ENCODE measurements at regions not wholly inside any gene's neighbourhood (a gene's known extent, or its start where the extent isn't known, plus 50 kb on each side); places are given as distances from the start of the nearest gene placed in this dataset.

DNA sequence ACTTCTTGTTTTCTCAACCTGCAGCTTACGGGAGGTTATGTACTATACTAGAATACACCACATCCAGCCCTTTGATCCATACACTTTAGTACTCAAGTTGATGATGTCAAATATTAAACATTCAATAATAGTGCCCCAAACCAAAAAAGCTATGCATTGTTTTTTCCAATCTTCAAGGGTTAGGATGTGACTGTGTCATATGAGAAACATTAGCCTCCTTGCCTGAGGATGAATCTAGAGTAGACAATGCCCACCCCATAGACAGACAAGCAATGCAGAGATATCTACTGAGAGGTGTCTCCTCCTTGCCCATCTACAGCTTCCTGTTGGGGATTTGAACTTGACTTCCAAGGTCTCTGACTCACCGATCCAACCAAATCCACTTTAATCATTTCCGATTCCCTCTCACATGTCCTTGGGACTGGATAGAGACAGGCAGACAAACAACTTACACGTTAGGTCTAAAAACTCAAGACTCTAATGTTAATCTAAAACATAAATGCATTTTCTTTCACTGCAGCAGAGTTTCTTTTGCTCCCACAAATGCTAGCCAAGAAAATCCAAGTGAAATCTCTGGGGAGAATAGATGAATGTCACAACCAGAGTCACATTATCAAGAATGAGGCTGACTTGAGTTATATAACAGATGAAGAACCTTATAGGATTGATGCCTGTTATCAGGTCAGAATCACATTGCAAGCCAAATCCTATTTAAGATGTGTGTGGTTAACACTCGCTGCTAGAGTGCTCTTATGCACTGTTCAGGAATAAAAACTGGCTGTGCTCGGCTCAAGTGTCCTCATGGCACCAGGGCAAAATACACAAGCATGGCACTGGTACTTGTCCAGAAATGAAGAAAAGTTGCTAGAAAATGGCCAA lies 75.5 kb upstream of the TNFAIP3 start:
- H3T11ph ChIP-seq (ENCODE audit: low read length): no peak overlapping the region
- no peak overlapping the region for H2AK5ac ChIP-seq (ENCODE audit: insufficient read length, low read length)
- H2BK15ac ChIP-seq (ENCODE audit: low read depth, low read length): no peak overlapping the region
- H2BK20ac ChIP-seq (ENCODE audit: low read depth, low read length, poor library complexity, severe bottlenecking): no peak overlapping the region
- H4K91ac ChIP-seq (ENCODE audit: insufficient read length, low read depth, low read length): no peak overlapping the region
- no peaks in the 10 kb centered on the region for H3K79me2 ChIP-seq (ENCODE audit: insufficient read depth, low read length)
- no peaks in the 10 kb centered on the region for H3K23me2 ChIP-seq (ENCODE audit: insufficient read length, low read depth, low read length, poor library complexity, severe bottlenecking)
- no peak overlapping the region for H4K8ac ChIP-seq (replicated peaks; ENCODE audit: insufficient read length, low read depth, low read length)
- H2BK120ac ChIP-seq (ENCODE audit: low read depth, low read length, poor library complexity, severe bottlenecking): no peak overlapping the region
- TF ChIP-seq, protein P1, sequence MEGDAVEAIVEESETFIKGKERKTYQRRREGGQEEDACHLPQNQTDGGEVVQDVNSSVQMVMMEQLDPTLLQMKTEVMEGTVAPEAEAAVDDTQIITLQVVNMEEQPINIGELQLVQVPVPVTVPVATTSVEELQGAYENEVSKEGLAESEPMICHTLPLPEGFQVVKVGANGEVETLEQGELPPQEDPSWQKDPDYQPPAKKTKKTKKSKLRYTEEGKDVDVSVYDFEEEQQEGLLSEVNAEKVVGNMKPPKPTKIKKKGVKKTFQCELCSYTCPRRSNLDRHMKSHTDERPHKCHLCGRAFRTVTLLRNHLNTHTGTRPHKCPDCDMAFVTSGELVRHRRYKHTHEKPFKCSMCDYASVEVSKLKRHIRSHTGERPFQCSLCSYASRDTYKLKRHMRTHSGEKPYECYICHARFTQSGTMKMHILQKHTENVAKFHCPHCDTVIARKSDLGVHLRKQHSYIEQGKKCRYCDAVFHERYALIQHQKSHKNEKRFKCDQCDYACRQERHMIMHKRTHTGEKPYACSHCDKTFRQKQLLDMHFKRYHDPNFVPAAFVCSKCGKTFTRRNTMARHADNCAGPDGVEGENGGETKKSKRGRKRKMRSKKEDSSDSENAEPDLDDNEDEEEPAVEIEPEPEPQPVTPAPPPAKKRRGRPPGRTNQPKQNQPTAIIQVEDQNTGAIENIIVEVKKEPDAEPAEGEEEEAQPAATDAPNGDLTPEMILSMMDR (conservative IDR thresholded peaks at IDR 0.05): no peak
- H3K9me3 Mint-ChIP-seq: peaks cover 2 to 10% of the 10 kb centered on the region in 2 experiments; a peak in 3 of 5 replicates
- H2BK12ac ChIP-seq (ENCODE audit: insufficient read length, low read depth, low read length): no peak overlapping the region
- no peak overlapping the region for H3K27ac ChIP-seq (ENCODE audit: insufficient read length, low read depth, low read length)
- DNase-seq: no peak
- no CpG with 5 or more reads among the region's 6 CpGs for WGBS (ENCODE audit: extremely low coverage, insufficient read length, low lambda C conversion rate)
- no peaks in the 10 kb centered on the region for H3K27me3 ChIP-seq (ENCODE audit: insufficient read depth, low read length)
- no peak overlapping the region for H3K27ac Mint-ChIP-seq
- H3K14ac ChIP-seq (ENCODE audit: insufficient read depth, low read length): no peak overlapping the region
- no peaks in the 10 kb centered on the region for H3K79me1 ChIP-seq (ENCODE audit: insufficient read depth, low read depth, low read length, poor library complexity, severe bottlenecking)
- no peak overlapping the region for H3K4me2 ChIP-seq (ENCODE audit: insufficient read depth, insufficient read length, low read length)
- peaks cover 0 to 9% of the 10 kb centered on the region in 2 experiments; a peak in 3 of 4 replicates for H3K4me1 Mint-ChIP-seq
- no peak overlapping the region for H4K5ac ChIP-seq (ENCODE audit: insufficient read length, low read depth, low read length)
- no peak overlapping the region for H3K56ac ChIP-seq (ENCODE audit: insufficient read length, low read depth, low read length)
- no peaks in the 10 kb centered on the region for H4K20me1 ChIP-seq (ENCODE audit: control insufficient read depth, insufficient read depth, insufficient read length)
- H3K4me1 ChIP-seq (ENCODE audit: insufficient read depth, low read length): no peaks in the 10 kb centered on the region
- H3K36me3 Mint-ChIP-seq (ENCODE audit: insufficient read depth in 1 of 3, low read depth in 3 of 3): peaks cover 0 to 4% (median 0%) of the 10 kb centered on the region in 3 experiments; a peak in 1 of 7 replicates
- H2AFZ ChIP-seq (ENCODE audit: low read length): no peak overlapping the region
- no peak overlapping the region for H3K4me3 Mint-ChIP-seq
- no peaks in the 10 kb centered on the region for H3K9me3 ChIP-seq (ENCODE audit: control insufficient read depth, low read depth, low read length)
- H3K27me3 Mint-ChIP-seq (ENCODE audit: low read depth): no peaks in the 10 kb centered on the region; the same call in 1 of the 2 replicates
- H3K18ac ChIP-seq (ENCODE audit: insufficient read length, low read depth, low read length): no peak overlapping the region
- no peak overlapping the region for H2BK5ac ChIP-seq (ENCODE audit: insufficient read length, low read length)
- H3K9ac ChIP-seq (ENCODE audit: extremely low read depth, insufficient read length, low read length): no peak overlapping the region
- H3K23ac ChIP-seq (ENCODE audit: insufficient read length, low read depth, low read length): no peak overlapping the region
- no peak overlapping the region for H3K4ac ChIP-seq (ENCODE audit: low read depth, low read length)

Measured in H9 (cell line).